ENCODE measurements at regions not wholly inside any gene's neighbourhood (a gene's known extent, or its start where the extent isn't known, plus 50 kb on each side); places are given as distances from the start of the nearest gene placed in this dataset.

GRCh38 chr3:88267-88666, 108.3 kb upstream of the CHL1 start:
- DNase-seq: no peak
- no peak for TF ChIP-seq CTCF (IDR thresholded peaks at IDR 0.05; ENCODE audit: partially characterized antibody, unreplicated experiment)
- no peak overlapping the region for H3K27ac Mint-ChIP-seq (ENCODE audit: unreplicated experiment)
- no peak overlapping the region for H3K4me3 Mint-ChIP-seq (ENCODE audit: unreplicated experiment)
- peaks cover 2% of the 10 kb centered on the region for H3K9me3 Mint-ChIP-seq (ENCODE audit: unreplicated experiment)
- H3K27me3 Mint-ChIP-seq (ENCODE audit: unreplicated experiment): peaks cover 3% of the 10 kb centered on the region
- no peaks in the 10 kb centered on the region for H3K36me3 Mint-ChIP-seq (ENCODE audit: unreplicated experiment)
- H3K4me1 Mint-ChIP-seq (ENCODE audit: low read depth, unreplicated experiment): peaks cover 35% of the 10 kb centered on the region

GRCh38 chr3:93746-94145, 102.8 kb upstream of the CHL1 start:
- no peak overlapping the region for H3K4me3 Mint-ChIP-seq (ENCODE audit: unreplicated experiment)
- H3K4me1 Mint-ChIP-seq (ENCODE audit: low read depth, unreplicated experiment): peaks cover 32% of the 10 kb centered on the region
- peaks cover 2% of the 10 kb centered on the region for H3K27me3 Mint-ChIP-seq (ENCODE audit: unreplicated experiment)
- H3K9me3 Mint-ChIP-seq (ENCODE audit: unreplicated experiment): peaks cover 4% of the 10 kb centered on the region
- no peaks in the 10 kb centered on the region for H3K36me3 Mint-ChIP-seq (ENCODE audit: unreplicated experiment)
- no peak for DNase-seq
- no peak overlapping the region for H3K27ac Mint-ChIP-seq (ENCODE audit: unreplicated experiment)
- TF ChIP-seq CTCF (IDR thresholded peaks at IDR 0.05; ENCODE audit: partially characterized antibody, unreplicated experiment): no peak

GRCh38 chr3:96259-96658, 100.3 kb upstream of the CHL1 start:
- H3K36me3 Mint-ChIP-seq (ENCODE audit: unreplicated experiment): no peaks in the 10 kb centered on the region
- H3K4me3 Mint-ChIP-seq (ENCODE audit: unreplicated experiment): no peak overlapping the region
- DNase-seq: no peak
- peaks cover 5% of the 10 kb centered on the region for H3K9me3 Mint-ChIP-seq (ENCODE audit: unreplicated experiment)
- H3K27ac Mint-ChIP-seq (ENCODE audit: unreplicated experiment): no peak overlapping the region
- peaks cover 44% of the 10 kb centered on the region for H3K4me1 Mint-ChIP-seq (ENCODE audit: low read depth, unreplicated experiment)
- TF ChIP-seq CTCF (IDR thresholded peaks at IDR 0.05; ENCODE audit: partially characterized antibody, unreplicated experiment): no peak
- peaks cover 2% of the 10 kb centered on the region for H3K27me3 Mint-ChIP-seq (ENCODE audit: unreplicated experiment)

GRCh38 chr3:97417-98258, 98.9 kb upstream of the CHL1 start:
- DNase-seq: no peak
- Mint-ChIP-seq H3K4me1 (ENCODE audit: low read depth, unreplicated experiment) (peaks cover 43% of the 10 kb centered on the region), H3K4me3 (ENCODE audit: unreplicated experiment) (peak overlapping the region; percentile 67), H3K9me3 (ENCODE audit: unreplicated experiment) (peaks cover 5% of the 10 kb centered on the region), H3K36me3 (ENCODE audit: unreplicated experiment) (no peaks in the 10 kb centered on the region), H3K27me3 (ENCODE audit: unreplicated experiment) (peaks cover 2% of the 10 kb centered on the region), H3K27ac (ENCODE audit: unreplicated experiment) (peak overlapping the region; percentile 97)
- no peak for TF ChIP-seq CTCF (IDR thresholded peaks at IDR 0.05; ENCODE audit: partially characterized antibody, unreplicated experiment)

GRCh38 chr3:98259-98654, 98.3 kb upstream of the CHL1 start:
- peaks cover 5% of the 10 kb centered on the region for H3K9me3 Mint-ChIP-seq (ENCODE audit: unreplicated experiment)
- H3K4me3 Mint-ChIP-seq (ENCODE audit: unreplicated experiment): peak overlapping the region; percentile 67
- H3K4me1 Mint-ChIP-seq (ENCODE audit: low read depth, unreplicated experiment): peaks cover 43% of the 10 kb centered on the region
- DNase-seq: no peak
- TF ChIP-seq CTCF (IDR thresholded peaks at IDR 0.05; ENCODE audit: partially characterized antibody, unreplicated experiment): no peak
- no peaks in the 10 kb centered on the region for H3K36me3 Mint-ChIP-seq (ENCODE audit: unreplicated experiment)
- peaks cover 2% of the 10 kb centered on the region for H3K27me3 Mint-ChIP-seq (ENCODE audit: unreplicated experiment)
- peak overlapping the region; percentile 97 for H3K27ac Mint-ChIP-seq (ENCODE audit: unreplicated experiment)
